ENCODE measurements at regions not wholly inside any gene's neighbourhood (a gene's known extent, or its start where the extent isn't known, plus 50 kb on each side); places are given as distances from the start of the nearest gene placed in this dataset.

- DNase-seq (ENCODE audit: low read depth in 2 of 2), result no peak
Observed at GRCh38 chr11:109747839-109748238, 325.8 kb downstream of the C11orf87 start.

- DNase-seq (ENCODE audit: low read depth in 2 of 2), result no peak
Observed at GRCh38 chr11:109749476-109749875, 327.5 kb downstream of the C11orf87 start.

DNA sequence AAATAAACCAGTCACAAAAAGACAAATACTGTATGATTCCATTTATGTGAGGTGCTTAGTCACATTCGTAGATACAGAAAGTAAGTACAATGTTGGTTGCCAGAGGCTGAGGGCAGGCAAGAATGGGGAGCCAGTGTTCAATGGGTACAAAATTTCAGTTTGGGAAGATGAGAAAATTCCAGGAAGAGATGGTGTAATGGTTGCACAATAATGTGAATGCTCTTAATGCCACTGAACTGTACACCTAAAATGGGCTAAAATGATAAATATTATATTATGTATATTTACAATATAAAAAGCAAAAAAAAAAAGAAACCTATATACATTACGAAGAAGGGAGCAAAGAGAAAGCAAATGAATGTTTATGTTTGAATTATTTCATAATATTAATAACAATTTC is 329.0 kb downstream of the C11orf87 start:
- DNase-seq (ENCODE audit: low read depth in 2 of 2), result no peak

- no peak for DNase-seq (ENCODE audit: low read depth in 2 of 2)
Observed at GRCh38 chr11:109752212-109752825, 330.3 kb downstream of the C11orf87 start.

GRCh38 chr11:109756521-109756920 is 334.5 kb downstream of the C11orf87 start:
- no peak for DNase-seq (ENCODE audit: low read depth in 2 of 2)

- no peak for DNase-seq (ENCODE audit: low read depth in 2 of 2)
Observed at GRCh38 chr11:109756951-109757350, 335.0 kb downstream of the C11orf87 start.

GRCh38 chr11:109762546-109762945 is 330.6 kb upstream of the ZC3H12C start:
- no peak for DNase-seq (ENCODE audit: low read depth in 2 of 2)

- no peak for DNase-seq (ENCODE audit: low read depth in 2 of 2)
Observed at GRCh38 chr11:109765709-109766311, 327.4 kb upstream of the ZC3H12C start.

DNA sequence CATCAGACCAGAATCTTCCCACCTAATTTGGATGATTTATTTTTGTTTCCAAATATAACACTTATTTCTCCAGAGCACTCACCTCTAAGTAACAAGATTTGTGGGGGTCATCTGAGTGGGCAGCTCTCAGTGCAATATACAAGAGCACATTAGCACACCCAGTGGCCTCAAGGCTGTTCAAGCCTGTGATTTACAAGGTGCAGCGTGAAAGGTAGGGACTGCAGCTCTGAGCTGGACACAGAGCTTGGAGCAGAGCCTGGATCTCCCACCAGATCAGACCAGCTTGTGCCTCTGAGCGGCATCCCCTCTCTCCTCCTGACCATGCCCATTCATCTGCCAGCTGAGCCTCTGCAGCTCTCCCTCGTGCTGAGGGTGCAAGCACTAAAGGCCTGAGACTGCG is 323.3 kb upstream of the ZC3H12C start:
- no peak for DNase-seq (ENCODE audit: low read depth in 2 of 2)

DNA sequence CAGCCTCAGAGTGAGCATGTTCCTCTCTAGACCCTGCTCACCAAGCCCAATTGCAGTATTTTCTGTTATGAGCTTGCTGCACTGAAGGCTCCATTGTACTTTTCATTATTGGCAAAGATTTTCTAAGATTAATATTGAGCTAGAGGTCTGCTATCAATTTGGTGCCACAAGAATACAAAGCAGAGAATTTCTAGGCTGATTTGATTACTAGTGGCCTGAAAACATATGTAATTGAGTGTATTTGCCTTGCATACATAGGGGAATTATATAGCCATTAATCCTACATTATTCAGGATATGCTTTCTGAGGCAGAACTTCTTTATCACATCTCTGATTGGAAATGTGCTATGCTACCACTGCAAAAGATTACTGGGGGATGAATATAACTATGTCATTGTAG is 322.9 kb upstream of the ZC3H12C start:
- no peak for DNase-seq (ENCODE audit: low read depth in 2 of 2)

DNA sequence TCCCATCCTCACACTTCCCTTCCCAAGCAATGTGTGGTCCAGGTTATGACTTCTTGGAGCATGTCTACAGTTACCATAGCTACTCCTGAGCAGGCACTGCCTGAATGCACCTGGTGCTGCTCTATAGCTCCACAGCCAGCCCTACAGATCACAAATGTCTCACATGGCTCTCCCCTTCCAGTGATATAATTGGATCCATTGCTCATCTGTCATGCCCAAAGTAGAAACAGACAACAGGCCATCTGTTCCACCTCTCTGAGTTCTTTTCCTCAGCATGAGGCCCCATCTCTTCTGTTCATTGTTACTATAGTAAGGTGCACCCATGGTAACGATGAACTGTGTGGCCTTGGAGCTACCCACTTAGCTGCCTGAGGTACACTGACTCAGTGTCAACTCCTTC is 320.3 kb upstream of the ZC3H12C start:
- DNase-seq (ENCODE audit: low read depth in 2 of 2), result no peak

DNA sequence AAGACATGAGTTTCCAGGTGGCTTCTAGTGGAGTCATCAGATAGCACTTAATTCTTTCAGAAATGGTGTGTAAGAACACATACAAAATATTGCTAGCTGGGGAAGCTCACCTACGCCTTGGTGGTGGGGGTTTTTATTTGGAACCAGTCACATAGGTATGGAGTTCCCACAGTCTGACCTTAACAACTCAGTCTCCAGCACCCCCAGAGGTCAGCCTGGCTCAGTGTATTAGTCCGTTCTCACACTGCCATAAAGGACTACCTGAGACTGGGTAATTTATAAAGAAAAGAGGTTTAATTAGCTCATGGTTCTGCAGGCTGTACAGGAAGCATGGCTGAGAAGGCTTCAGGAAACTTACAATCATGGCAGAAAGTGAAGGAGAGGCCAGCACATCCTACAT is 317.5 kb upstream of the ZC3H12C start:
- DNase-seq (ENCODE audit: low read depth in 2 of 2), result no peak

DNA sequence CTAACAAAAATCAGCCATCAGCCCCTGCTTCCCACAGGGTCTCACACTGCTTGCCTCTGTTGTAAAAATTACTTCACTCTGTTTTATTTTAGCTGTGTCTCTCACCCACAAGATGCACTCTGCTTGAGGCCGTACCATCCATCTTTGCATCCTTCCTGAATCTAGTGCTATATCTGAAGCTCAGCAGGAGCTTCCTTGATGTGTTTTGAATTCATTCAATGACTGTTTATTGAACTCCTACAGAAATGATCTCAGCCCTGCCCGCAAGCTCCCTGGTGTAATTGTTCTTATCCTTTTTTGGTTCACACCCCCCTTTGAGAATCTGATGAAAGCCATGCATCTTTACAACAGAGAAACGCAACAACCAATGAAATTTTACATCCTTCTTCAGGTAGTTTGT is 310.2 kb upstream of the ZC3H12C start:
- no peak for DNase-seq (ENCODE audit: low read depth in 2 of 2)

DNA sequence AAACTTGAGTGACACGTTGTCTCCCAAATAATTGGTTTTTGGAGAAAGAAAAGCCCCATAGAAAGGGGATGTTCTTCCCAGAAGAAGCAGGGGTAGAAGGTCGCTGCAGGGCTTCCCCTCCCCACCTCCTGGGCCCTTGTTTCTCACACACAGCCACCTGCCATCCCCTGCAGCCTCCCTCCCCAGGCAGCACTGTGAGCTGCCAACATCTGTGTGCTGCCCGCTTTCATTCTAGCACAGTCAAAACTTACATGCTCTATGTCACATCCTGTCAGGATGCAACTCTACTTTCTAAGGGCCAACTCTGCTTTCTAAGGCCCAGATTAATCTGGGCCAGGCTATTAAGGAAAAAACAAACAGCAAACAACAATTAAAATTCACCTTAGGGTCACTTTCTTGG is 309.4 kb upstream of the ZC3H12C start:
- DNase-seq (ENCODE audit: low read depth in 2 of 2), result no peak

GRCh38 chr11:109784536-109784935 is 308.7 kb upstream of the ZC3H12C start:
- no peak for DNase-seq (ENCODE audit: low read depth in 2 of 2)

- DNase-seq (ENCODE audit: low read depth in 2 of 2), result no peak
Observed at GRCh38 chr11:109785198-109785597, 308.0 kb upstream of the ZC3H12C start.

DNA sequence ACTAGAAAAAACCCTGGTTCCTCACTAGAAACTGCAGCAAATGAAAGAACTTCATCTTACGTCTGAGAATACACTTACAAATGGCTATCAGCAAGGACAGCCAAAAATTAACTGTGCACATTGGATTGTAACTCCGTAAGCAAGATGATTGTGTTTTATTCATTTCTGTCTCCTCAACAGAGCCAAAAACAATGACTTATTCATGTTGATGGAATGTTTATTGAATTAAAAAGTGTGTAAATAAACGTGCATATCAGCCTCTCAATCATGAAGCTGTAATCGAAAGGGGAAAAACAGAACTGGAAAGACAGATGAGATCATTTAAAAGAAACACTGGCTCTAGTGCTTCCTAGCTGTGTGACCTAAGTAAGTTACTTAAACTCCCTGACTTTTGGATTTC is 307.5 kb upstream of the ZC3H12C start:
- no peak for DNase-seq (ENCODE audit: low read depth in 2 of 2)

DNA sequence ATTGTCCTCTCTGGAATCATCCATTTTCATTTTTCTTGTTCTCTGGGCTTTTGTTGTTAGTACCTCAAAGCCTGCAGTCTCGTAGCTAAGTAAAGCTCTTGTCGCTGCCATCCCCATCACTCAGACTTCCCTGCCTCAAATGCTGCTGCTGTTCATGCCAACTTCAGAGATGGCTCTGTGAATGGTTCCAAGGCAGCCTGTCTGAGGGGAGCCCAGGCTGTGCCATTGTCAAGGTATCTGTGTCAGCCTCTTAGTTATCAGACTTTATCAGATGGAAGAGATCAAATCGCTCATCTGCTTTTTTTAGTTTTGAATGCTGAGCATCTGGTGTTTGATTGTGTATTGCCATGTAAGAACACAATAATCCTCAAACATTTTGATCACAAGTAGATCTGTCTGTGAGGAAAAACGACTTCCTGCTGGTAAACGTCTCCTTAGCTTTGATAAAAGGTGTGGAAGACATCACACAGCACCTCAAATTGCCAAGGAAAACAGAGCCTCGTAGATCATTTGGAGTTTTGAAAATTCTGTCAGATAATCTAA is 304.2 kb upstream of the ZC3H12C start:
- no peak for DNase-seq (ENCODE audit: low read depth in 2 of 2)

DNA sequence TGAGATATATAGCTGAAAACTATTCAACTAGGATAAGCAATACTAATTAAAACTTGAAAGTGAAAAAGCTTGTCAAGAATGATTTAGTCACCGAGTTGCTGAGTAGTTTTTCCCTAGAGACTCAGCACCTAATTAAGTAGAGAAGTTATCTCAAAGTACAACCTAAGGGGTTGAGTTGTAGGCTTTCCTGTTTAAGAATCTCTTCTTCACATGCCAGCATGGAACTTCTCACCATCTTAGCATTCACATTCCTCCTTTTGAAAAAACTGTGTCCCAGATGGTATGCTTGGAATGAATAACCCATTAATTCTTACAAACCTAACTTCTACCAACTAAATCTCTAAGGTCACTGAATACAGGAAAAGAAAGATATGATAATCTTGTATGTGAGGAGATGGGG is 303.3 kb upstream of the ZC3H12C start:
- no peak for DNase-seq (ENCODE audit: low read depth in 2 of 2)

DNA sequence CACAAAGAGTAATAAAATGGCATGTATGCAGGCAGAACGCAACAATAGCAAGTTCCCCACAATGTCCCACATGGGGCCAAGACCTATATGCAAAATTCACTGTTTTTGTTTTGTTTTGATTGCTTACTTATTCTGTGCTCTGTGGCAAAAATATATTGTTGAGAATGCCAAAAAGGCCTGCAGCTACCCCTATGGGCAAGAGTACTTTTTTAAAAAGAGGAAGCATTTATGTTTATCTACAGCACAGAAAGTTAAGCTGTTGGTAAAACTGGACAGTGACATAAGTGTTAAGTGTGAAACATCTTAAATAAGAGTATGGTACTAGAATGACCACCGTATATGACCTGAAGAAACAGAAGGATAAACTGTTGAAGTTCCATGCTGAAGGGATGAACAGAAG is 301.9 kb upstream of the ZC3H12C start:
- no peak for DNase-seq (ENCODE audit: low read depth in 2 of 2)

DNA sequence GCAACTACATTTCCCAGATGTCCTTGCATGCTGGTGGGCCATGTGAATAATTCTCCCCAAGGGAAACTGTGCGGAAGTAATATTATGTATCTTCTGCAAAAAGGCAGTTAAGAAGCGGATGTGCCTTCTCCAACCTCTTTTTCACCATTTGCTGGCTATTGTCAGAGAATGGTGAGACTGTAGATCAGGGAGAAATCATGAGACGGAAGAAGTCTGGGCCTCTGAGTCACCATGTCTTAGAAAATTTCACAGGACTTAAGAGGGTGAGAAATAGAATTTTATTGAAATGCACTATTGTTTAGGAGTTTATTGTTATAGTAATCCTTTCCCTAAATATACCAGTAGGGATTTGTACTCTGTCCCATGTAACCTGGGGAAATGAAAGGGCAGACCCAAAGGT is 298.7 kb upstream of the ZC3H12C start:
- DNase-seq (ENCODE audit: low read depth in 2 of 2), result no peak

DNA sequence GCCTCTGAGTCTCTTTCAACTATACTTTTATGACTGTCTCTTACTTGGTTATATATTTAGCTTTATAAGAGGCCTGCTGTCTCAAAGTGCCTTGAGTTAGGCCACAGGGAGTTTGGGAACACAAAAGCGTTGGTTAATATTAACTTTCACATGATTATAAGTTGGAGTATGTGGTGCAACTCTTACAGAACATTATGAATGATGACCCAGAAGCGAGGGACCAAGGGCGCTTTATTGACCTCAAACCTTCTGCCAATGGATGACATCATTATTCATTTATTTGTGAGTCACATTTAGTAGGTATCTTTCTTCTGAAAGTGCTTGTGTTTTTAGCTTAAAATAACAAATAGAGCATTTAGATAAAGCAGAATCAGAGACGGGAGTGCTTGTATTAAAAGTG is 298.0 kb upstream of the ZC3H12C start:
- no peak for DNase-seq (ENCODE audit: low read depth in 2 of 2)

GRCh38 chr11:109796253-109796652 is 296.9 kb upstream of the ZC3H12C start:
- no peak for DNase-seq (ENCODE audit: low read depth in 2 of 2)

DNA sequence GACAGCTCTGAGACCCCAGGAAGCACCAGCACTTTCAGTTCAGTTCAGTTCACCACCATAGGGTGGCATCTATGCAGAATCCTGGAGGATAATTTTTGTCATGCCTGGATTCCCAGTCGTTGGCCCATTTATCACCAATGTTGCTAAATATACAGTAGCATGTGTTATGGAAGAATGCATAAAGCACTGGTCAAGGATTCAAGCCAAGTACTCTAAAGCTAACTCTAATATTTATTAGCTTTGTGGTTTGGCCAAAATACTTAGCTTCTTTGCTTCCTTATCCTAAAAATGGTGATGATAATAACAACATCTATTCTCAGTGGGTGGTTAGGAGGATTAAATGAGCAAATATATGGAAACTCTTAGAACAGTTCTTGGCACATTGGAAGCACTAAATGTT is 294.7 kb upstream of the ZC3H12C start:
- DNase-seq (ENCODE audit: low read depth in 2 of 2), result no peak
